MCF 10A (cell line): ENCODE measurements at regions not wholly inside any gene's neighbourhood (a gene's known extent, or its start where the extent isn't known, plus 50 kb on each side); places are given as distances from the start of the nearest gene placed in this dataset.

Source experiments
- BruUV-seq: library from RNA; stranded (reverse); fragments of 400-500 nt; replicated peaks from 2 replicates; lab custom pipeline; 2021; lab: Mats Ljungman, UMichigan
- CTCF ChIA-PET: fragments of 300-600 bp; sonication (Branson Sonifier 250); formaldehyde crosslinking; extraction: SDS; loops from one replicate; lab custom pipeline; 2021; ENCODE audit warnings: antibody characterized with exemption, inconsistent platforms; lab: Yijun Ruan, JAX
- POLR2A ChIA-PET: fragments of 300-600, 350-650 bp; sonication (Branson Sonifier 250); formaldehyde crosslinking; extraction: SDS; loops from one replicate; lab custom pipeline; 2020; ENCODE audit warnings: antibody characterized with exemption, inconsistent platforms; lab: Yijun Ruan, JAX
- DNase-seq: peaks from one replicate; pipeline ENCODE4 v3.0.0-alpha.2; 2018; ENCODE audit not compliant: unreplicated experiment
- H3K27ac Mint-ChIP-seq: one replicate; pipeline ENCODE4 v1.8.0; 2022; ENCODE audit warnings: mild to moderate bottlenecking, low read depth, mixed read lengths; ENCODE audit not compliant: unreplicated experiment
- H3K27me3 Mint-ChIP-seq: one replicate; pipeline ENCODE4 v1.8.0; 2022; ENCODE audit warnings: mixed read lengths; ENCODE audit not compliant: insufficient read depth, unreplicated experiment
- H3K36me3 Mint-ChIP-seq: one replicate; pipeline ENCODE4 v1.8.0; 2022; ENCODE audit warnings: mild to moderate bottlenecking, moderate library complexity, mixed read lengths; ENCODE audit not compliant: insufficient read depth, unreplicated experiment
- H3K4me1 Mint-ChIP-seq: one replicate; pipeline ENCODE4 v1.8.0; 2022; ENCODE audit warnings: mixed read lengths; ENCODE audit not compliant: insufficient read depth, unreplicated experiment
- H3K4me3 Mint-ChIP-seq: one replicate; pipeline ENCODE4 v1.8.0; 2022; ENCODE audit warnings: mild to moderate bottlenecking, moderate library complexity, mixed read lengths; ENCODE audit not compliant: unreplicated experiment
- H3K9me3 Mint-ChIP-seq: one replicate; pipeline ENCODE4 v1.8.0; 2022; ENCODE audit warnings: mixed read lengths; ENCODE audit not compliant: unreplicated experiment
- intact Hi-C: fragments of 100-400 bp; cut with micrococcal nuclease; formaldehyde crosslinking; loops from 2 replicates; pipeline ENCODE4 v1.14.1; 2022
- TF ChIP-seq, protein P1 (sequence below): fragments of 200-600 bp; IDR thresholded peaks from one replicate; pipeline ENCODE4 v1.8.0; 2022; ENCODE audit warnings: antibody characterized with exemption, mild to moderate bottlenecking; ENCODE audit not compliant: unreplicated experiment

DNA sequence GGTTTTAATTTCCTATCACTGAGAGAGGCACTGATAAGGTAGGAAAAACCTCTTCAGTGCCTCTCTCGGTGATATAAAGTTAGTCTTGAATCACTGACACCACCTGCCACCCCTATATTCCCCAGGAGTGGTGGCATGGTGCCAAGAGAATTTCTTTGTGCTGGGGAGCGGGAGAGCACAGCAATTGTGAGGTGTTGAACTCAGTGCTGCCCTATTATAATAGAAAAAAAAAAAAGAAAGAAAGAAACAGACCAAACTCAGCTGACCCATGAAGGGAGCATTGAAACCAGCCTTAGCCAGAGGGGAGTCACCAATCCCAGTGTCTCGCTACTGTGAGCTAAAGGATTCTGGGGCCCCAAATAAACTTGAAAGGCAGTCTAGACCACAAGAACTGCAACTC, 201.4 kb upstream of the STT3B start:
- no peak for DNase-seq
- intact Hi-C loops = no loop called here
- POLR2A ChIA-PET = no interaction called here
- Mint-ChIP-seq H3K36me3 (no peaks in the 10 kb centered on the region), H3K4me1 (peaks cover 5% of the 10 kb centered on the region), H3K9me3 (no peaks in the 10 kb centered on the region), H3K27ac (no peak overlapping the region), H3K27me3 (peaks cover 13% of the 10 kb centered on the region), H3K4me3 (no peak overlapping the region)
- TF ChIP-seq, protein P1, sequence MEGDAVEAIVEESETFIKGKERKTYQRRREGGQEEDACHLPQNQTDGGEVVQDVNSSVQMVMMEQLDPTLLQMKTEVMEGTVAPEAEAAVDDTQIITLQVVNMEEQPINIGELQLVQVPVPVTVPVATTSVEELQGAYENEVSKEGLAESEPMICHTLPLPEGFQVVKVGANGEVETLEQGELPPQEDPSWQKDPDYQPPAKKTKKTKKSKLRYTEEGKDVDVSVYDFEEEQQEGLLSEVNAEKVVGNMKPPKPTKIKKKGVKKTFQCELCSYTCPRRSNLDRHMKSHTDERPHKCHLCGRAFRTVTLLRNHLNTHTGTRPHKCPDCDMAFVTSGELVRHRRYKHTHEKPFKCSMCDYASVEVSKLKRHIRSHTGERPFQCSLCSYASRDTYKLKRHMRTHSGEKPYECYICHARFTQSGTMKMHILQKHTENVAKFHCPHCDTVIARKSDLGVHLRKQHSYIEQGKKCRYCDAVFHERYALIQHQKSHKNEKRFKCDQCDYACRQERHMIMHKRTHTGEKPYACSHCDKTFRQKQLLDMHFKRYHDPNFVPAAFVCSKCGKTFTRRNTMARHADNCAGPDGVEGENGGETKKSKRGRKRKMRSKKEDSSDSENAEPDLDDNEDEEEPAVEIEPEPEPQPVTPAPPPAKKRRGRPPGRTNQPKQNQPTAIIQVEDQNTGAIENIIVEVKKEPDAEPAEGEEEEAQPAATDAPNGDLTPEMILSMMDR = no peak
- CTCF ChIA-PET = no interaction called here
- BruUV-seq = no TSS peak

DNA sequence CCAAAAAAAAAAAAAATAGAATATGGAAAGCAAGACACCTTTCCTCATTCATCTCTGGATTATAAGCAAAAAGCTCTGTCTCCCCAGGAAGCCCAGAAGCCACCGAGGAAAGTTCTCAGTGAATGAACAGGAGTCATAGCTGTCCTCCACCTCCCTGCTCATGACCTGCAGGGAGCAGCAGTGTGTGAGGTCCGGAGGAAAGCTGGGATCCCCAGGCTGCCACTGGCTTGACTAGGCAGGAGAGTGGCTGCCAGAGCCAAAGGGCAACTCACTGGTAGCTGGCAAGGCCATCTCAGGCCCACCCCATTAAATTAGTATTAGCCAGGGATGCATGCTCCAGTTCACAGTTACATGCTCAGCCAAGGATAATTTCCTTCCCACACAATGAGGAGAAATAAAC, 191.6 kb upstream of the STT3B start:
- TF ChIP-seq, protein P1 = no peak
- Mint-ChIP-seq H3K4me1 (no peaks in the 10 kb centered on the region), H3K4me3 (no peak overlapping the region), H3K27ac (no peak overlapping the region), H3K36me3 (no peaks in the 10 kb centered on the region), H3K9me3 (peaks cover 8% of the 10 kb centered on the region), H3K27me3 (peaks cover under 1% of the 10 kb centered on the region)
- BruUV-seq = no TSS peak
- intact Hi-C loops = no loop called here
- peak; percentile 17 for DNase-seq
- CTCF ChIA-PET = interaction anchor here (0.7 kb wide), 1 partner anchor 12 kb away, joined by 3 read pairs; no protein-coding TSS in a partner anchor
- POLR2A ChIA-PET = interaction anchor here (0.6 kb wide), 1 partner anchor 191 kb away, joined by 3 read pairs; the partner anchor contains the start of gene STT3B

DNA sequence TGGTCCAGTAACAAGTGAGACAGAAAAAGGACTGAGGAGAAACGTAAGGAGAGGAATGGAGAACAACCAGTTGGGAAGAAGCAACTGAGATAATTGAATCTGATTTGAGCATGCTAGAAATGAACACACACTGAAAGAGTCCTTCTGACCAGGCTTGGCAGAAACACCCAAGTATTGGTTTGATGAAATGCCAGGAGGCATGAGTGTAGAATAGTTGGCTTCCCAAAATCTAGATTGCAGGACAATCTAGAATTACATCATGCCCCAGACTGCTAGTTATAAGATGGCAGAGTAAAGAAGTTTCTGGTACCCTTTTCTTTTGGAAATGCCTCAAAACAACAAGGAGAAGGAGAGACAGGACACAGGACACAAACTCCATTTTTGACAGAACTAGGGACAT, 189.7 kb upstream of the STT3B start:
- intact Hi-C loops = no loop called here
- no peak overlapping the region for H3K27ac Mint-ChIP-seq
- H3K27me3 Mint-ChIP-seq = no peaks in the 10 kb centered on the region
- H3K36me3 Mint-ChIP-seq = no peaks in the 10 kb centered on the region
- POLR2A ChIA-PET = no interaction called here
- no peak for DNase-seq
- TF ChIP-seq, protein P1 = no peak
- no peaks in the 10 kb centered on the region for H3K4me1 Mint-ChIP-seq
- peaks cover 8% of the 10 kb centered on the region for H3K9me3 Mint-ChIP-seq
- no peak overlapping the region for H3K4me3 Mint-ChIP-seq
- BruUV-seq = no TSS peak
- CTCF ChIA-PET = no interaction called here

DNA sequence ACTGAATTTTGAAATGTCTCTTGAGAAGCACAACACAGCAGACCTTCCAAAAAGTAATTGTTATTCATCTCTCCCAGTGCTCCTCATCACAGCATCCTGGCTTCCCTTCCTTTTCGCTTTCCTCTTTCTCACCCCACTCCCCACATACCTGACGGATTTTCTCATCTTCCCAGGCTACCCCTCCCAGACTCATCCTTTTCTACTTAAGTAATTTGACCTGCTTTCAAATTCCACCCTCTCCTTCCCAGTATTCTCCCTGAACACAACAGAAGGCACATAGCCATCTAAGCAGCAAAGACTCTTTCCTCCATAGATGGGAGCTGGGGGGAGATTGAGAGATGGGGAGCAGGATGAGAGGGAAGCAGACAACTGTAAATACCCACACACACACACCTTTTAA, 187.1 kb upstream of the STT3B start:
- POLR2A ChIA-PET = interaction anchor here (1.3 kb wide), 1 partner anchor 50 kb away, joined by 3 read pairs; no protein-coding TSS in a partner anchor
- intact Hi-C loops = no loop called here
- no TSS peak for BruUV-seq

More for the DNA sequence above, 187.1 kb upstream of the STT3B start:
- Mint-ChIP-seq H3K4me1 (no peaks in the 10 kb centered on the region), H3K27ac (no peak overlapping the region), H3K27me3 (no peaks in the 10 kb centered on the region), H3K4me3 (no peak overlapping the region), H3K36me3 (no peaks in the 10 kb centered on the region), H3K9me3 (peaks cover 8% of the 10 kb centered on the region)
- TF ChIP-seq, protein P1 = no peak
- CTCF ChIA-PET = no interaction called here
- no peak for DNase-seq
